Liver (tissue), 3 donors: ENCODE measurements at regions not wholly inside any gene's neighbourhood (a gene's known extent, or its start where the extent isn't known, plus 50 kb on each side); places are given as distances from the start of the nearest gene placed in this dataset.

ENCODE experiments used
- EGR1 ChIP-seq, 2 donors: IDR thresholded peaks; 2 replicates each; pipeline ENCODE4 v1.6.1; 2016 to 2018; ENCODE audit warnings: antibody characterized with exemption in 2 of 2, low read depth in 2 of 2
- SP1 ChIP-seq: IDR thresholded peaks from 2 replicates; pipeline ENCODE4 v1.6.1; 2018; ENCODE audit warnings: antibody characterized with exemption, mild to moderate bottlenecking
- TF ChIP-seq, protein P1 (sequence below): fragments of 150-350 bp; IDR thresholded peaks from 2 replicates; pipeline ENCODE4 v1.5.1; 2017; ENCODE audit warnings: improper control_type of control experiment, low read depth, low read length; ENCODE audit not compliant: missing input control
- TF ChIP-seq, protein P2 (sequence below): IDR thresholded peaks from 2 replicates; pipeline ENCODE4 v1.6.1; 2016; ENCODE audit warnings: antibody characterized with exemption
- TF ChIP-seq, protein P3 (sequence below): IDR thresholded peaks from 2 replicates; pipeline ENCODE4 v1.6.1; 2016; ENCODE audit warnings: antibody characterized with exemption, mild to moderate bottlenecking
- donor health status: healthy.
- donor health status: healthy.

DNA sequence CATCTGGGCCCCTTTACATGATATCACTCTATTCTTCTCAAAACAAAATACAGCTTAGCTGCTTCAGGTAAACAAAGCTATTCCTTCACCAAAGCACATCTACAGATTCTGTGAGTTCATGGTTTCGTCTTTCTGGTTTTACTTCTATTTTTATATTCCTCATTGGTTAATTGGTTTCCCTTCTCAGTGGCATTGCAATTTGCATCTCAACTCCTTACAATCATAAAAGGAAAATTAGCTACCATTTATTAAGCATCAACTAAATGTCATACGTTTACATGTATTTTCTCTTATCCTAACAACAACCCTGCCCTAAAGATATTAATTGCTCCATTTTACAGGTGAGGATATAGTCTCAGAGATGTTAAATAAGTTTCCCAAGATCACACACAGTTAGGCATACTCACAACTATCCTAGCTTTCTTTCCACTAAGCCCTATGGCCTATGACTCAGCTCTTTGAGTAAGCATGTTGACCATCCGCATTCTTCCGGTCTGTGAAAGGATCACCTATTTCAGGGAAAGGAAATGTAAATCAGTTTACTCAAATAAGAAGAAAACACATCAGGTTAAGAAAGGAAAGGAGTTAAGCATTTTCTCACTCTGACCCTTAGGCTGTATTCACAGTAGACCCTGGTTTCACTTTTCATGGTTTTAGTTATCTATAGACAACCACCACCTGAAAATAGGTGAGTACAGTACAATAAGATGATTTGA is 146.1 kb downstream of the CAAP1 start:
- TF ChIP-seq, protein P1, sequence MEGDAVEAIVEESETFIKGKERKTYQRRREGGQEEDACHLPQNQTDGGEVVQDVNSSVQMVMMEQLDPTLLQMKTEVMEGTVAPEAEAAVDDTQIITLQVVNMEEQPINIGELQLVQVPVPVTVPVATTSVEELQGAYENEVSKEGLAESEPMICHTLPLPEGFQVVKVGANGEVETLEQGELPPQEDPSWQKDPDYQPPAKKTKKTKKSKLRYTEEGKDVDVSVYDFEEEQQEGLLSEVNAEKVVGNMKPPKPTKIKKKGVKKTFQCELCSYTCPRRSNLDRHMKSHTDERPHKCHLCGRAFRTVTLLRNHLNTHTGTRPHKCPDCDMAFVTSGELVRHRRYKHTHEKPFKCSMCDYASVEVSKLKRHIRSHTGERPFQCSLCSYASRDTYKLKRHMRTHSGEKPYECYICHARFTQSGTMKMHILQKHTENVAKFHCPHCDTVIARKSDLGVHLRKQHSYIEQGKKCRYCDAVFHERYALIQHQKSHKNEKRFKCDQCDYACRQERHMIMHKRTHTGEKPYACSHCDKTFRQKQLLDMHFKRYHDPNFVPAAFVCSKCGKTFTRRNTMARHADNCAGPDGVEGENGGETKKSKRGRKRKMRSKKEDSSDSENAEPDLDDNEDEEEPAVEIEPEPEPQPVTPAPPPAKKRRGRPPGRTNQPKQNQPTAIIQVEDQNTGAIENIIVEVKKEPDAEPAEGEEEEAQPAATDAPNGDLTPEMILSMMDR = no peak
- TF ChIP-seq, protein P2, sequence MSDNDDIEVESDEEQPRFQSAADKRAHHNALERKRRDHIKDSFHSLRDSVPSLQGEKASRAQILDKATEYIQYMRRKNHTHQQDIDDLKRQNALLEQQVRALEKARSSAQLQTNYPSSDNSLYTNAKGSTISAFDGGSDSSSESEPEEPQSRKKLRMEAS = no peak
- TF ChIP-seq, protein P3, sequence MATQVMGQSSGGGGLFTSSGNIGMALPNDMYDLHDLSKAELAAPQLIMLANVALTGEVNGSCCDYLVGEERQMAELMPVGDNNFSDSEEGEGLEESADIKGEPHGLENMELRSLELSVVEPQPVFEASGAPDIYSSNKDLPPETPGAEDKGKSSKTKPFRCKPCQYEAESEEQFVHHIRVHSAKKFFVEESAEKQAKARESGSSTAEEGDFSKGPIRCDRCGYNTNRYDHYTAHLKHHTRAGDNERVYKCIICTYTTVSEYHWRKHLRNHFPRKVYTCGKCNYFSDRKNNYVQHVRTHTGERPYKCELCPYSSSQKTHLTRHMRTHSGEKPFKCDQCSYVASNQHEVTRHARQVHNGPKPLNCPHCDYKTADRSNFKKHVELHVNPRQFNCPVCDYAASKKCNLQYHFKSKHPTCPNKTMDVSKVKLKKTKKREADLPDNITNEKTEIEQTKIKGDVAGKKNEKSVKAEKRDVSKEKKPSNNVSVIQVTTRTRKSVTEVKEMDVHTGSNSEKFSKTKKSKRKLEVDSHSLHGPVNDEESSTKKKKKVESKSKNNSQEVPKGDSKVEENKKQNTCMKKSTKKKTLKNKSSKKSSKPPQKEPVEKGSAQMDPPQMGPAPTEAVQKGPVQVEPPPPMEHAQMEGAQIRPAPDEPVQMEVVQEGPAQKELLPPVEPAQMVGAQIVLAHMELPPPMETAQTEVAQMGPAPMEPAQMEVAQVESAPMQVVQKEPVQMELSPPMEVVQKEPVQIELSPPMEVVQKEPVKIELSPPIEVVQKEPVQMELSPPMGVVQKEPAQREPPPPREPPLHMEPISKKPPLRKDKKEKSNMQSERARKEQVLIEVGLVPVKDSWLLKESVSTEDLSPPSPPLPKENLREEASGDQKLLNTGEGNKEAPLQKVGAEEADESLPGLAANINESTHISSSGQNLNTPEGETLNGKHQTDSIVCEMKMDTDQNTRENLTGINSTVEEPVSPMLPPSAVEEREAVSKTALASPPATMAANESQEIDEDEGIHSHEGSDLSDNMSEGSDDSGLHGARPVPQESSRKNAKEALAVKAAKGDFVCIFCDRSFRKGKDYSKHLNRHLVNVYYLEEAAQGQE = no peak
- TF ChIP-seq EGR1 (IDR thresholded peaks at IDR 0.05; ENCODE audit: low read depth in 2 of 2) (no peak), SP1 (no peak)
